Activated CD8-positive, alpha-beta memory T cell treated with anti-CD3 and anti-CD28 coated beads for 36 hours (primary cell): ENCODE measurements at regions not wholly inside any gene's neighbourhood (a gene's known extent, or its start where the extent isn't known, plus 50 kb on each side); places are given as distances from the start of the nearest gene placed in this dataset.

Experiments
- CTCF ChIA-PET: fragments of 350-600 bp; sonication (Branson Sonifier 250); formaldehyde crosslinking; loops from one replicate; lab custom pipeline; 2021; ENCODE audit warnings: antibody characterized with exemption; lab: Charles Lee
- POLR2A ChIA-PET: fragments of 350-600 bp; sonication (Branson Sonifier 250); formaldehyde crosslinking; loops from one replicate; lab custom pipeline; 2021; ENCODE audit warnings: antibody characterized with exemption; lab: Charles Lee

GRCh38 chr10:78616125-78616695 is 452.6 kb upstream of the ZMIZ1 start:
- POLR2A ChIA-PET, result no interaction called here
- CTCF ChIA-PET, result no interaction called here

- ChIA-PET POLR2A (no interaction called here), CTCF (no interaction called here)
Measured at GRCh38 chr10:78617115-78617514, 451.7 kb upstream of the ZMIZ1 start.

GRCh38 chr10:78617631-78618030 is 451.1 kb upstream of the ZMIZ1 start:
- POLR2A ChIA-PET, result no interaction called here
- CTCF ChIA-PET, result no interaction called here

- CTCF ChIA-PET, result no interaction called here
- POLR2A ChIA-PET, result no interaction called here
Measured at GRCh38 chr10:78618050-78618449, 450.7 kb upstream of the ZMIZ1 start.

GRCh38 chr10:78619115-78619851 is 449.5 kb upstream of the ZMIZ1 start:
- CTCF ChIA-PET, result no interaction called here
- POLR2A ChIA-PET, result no interaction called here

- ChIA-PET CTCF (no interaction called here), POLR2A (no interaction called here)
Measured at GRCh38 chr10:78619896-78620295, 448.9 kb upstream of the ZMIZ1 start.

- CTCF ChIA-PET, result no interaction called here
- POLR2A ChIA-PET, result no interaction called here
Measured at GRCh38 chr10:78620985-78621799, 447.6 kb upstream of the ZMIZ1 start.

GRCh38 chr10:78623578-78624215 is 445.1 kb upstream of the ZMIZ1 start:
- ChIA-PET POLR2A (no interaction called here), CTCF (no interaction called here)

- POLR2A ChIA-PET, result no interaction called here
- CTCF ChIA-PET, result no interaction called here
Measured at GRCh38 chr10:78624791-78625190, 444.0 kb upstream of the ZMIZ1 start.

- ChIA-PET POLR2A (no interaction called here), CTCF (no interaction called here)
Measured at GRCh38 chr10:78626471-78626870, 442.3 kb upstream of the ZMIZ1 start.

- ChIA-PET POLR2A (no interaction called here), CTCF (no interaction called here)
Measured at GRCh38 chr10:78627254-78627795, 441.4 kb upstream of the ZMIZ1 start.

- POLR2A ChIA-PET, result no interaction called here
- CTCF ChIA-PET, result no interaction called here
Measured at GRCh38 chr10:78628976-78629375, 439.8 kb upstream of the ZMIZ1 start.

- CTCF ChIA-PET, result no interaction called here
- POLR2A ChIA-PET, result no interaction called here
Measured at GRCh38 chr10:78629773-78630172, 439.0 kb upstream of the ZMIZ1 start.

- ChIA-PET POLR2A (no interaction called here), CTCF (no interaction called here)
Measured at GRCh38 chr10:78630944-78631838, 437.6 kb upstream of the ZMIZ1 start.

GRCh38 chr10:78634389-78634815 is 434.4 kb upstream of the ZMIZ1 start:
- POLR2A ChIA-PET, result no interaction called here
- CTCF ChIA-PET, result no interaction called here

- CTCF ChIA-PET, result no interaction called here
Measured at GRCh38 chr10:78634835-78635234, 433.9 kb upstream of the ZMIZ1 start.

GRCh38 chr10:78639629-78640028 is 429.1 kb upstream of the ZMIZ1 start:
- ChIA-PET POLR2A (no interaction called here), CTCF (no interaction called here)

More at GRCh38 chr10:78634835-78635234, 433.9 kb upstream of the ZMIZ1 start:
- POLR2A ChIA-PET, result no interaction called here

- ChIA-PET POLR2A (no interaction called here), CTCF (no interaction called here)
Measured at GRCh38 chr10:78640796-78641636, 427.8 kb upstream of the ZMIZ1 start.
